ENCODE measurements at regions not wholly inside any gene's neighbourhood (a gene's known extent, or its start where the extent isn't known, plus 50 kb on each side); places are given as distances from the start of the nearest gene placed in this dataset.

DNA sequence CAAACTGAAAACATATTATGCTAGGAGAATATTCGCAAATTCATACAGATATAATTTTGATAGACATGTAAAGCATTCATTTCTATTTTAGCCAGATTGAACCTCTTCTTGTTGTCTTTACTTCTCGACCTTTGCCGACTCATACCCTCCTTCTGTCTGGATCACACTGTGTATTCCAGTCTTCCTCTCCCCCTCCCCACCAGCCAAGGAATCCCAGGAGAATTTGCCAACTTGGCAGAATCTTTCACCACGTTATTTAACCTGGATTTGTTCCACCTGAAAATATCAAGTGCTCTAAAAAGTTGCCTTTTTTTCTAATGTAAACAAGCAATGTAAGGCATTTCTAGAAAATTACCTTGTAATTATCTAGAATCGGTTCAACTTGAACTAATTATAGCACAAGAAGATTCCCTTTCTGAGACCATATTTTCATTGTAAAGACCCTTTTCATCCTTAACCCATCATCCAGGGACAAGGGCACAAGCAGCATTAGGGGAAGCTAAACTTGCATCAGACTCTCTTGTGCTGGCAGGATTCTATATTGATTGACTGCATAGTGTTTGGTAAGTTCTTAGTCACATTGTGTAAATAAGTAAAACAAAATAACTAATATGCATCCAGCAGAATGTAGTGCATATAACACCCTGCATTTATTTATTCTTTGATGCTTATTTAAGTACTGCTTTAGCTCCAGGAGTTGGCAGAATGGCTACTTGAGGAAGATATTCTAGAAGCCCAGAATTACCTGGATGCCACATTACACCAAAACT lies 1328.7 kb upstream of the NXPH2 start:
- DNase-seq, result no peak
- no peaks in the 10 kb centered on the region for H3K27me3 Mint-ChIP-seq (ENCODE audit: unreplicated experiment)
- TF ChIP-seq, protein P1, sequence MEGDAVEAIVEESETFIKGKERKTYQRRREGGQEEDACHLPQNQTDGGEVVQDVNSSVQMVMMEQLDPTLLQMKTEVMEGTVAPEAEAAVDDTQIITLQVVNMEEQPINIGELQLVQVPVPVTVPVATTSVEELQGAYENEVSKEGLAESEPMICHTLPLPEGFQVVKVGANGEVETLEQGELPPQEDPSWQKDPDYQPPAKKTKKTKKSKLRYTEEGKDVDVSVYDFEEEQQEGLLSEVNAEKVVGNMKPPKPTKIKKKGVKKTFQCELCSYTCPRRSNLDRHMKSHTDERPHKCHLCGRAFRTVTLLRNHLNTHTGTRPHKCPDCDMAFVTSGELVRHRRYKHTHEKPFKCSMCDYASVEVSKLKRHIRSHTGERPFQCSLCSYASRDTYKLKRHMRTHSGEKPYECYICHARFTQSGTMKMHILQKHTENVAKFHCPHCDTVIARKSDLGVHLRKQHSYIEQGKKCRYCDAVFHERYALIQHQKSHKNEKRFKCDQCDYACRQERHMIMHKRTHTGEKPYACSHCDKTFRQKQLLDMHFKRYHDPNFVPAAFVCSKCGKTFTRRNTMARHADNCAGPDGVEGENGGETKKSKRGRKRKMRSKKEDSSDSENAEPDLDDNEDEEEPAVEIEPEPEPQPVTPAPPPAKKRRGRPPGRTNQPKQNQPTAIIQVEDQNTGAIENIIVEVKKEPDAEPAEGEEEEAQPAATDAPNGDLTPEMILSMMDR (IDR thresholded peaks at IDR 0.05; ENCODE audit: partially characterized antibody, unreplicated experiment), result no peak
- H3K4me3 Mint-ChIP-seq (ENCODE audit: unreplicated experiment), result no peak overlapping the region
- no peak overlapping the region for H3K27ac Mint-ChIP-seq (ENCODE audit: unreplicated experiment)
- no peaks in the 10 kb centered on the region for H3K36me3 Mint-ChIP-seq (ENCODE audit: unreplicated experiment)
- H3K4me1 Mint-ChIP-seq (ENCODE audit: low read depth, unreplicated experiment), result no peaks in the 10 kb centered on the region
- H3K9me3 Mint-ChIP-seq (ENCODE audit: unreplicated experiment), result no peaks in the 10 kb centered on the region

DNA sequence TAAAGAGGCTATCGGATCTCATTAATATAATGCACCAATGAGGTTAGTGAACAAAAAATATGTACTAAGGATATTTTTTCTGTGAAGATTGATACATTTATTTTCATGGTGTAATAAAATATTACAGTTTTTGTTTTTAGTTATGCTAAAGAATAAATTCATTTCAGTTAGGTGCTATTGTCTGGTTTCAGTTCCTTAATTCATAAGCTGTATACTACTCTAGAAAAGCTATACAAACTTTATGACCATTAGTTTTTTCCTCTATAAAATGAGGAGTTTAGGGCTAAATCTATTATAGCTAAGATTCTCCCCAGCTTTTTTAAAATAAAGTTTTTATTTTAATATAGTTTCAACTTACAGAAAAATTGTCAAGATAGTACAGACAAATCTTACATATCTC lies 1311.7 kb upstream of the NXPH2 start:
- no peak overlapping the region for H3K27ac Mint-ChIP-seq (ENCODE audit: unreplicated experiment)
- no peaks in the 10 kb centered on the region for H3K27me3 Mint-ChIP-seq (ENCODE audit: unreplicated experiment)
- TF ChIP-seq, protein P1 (IDR thresholded peaks at IDR 0.05; ENCODE audit: partially characterized antibody, unreplicated experiment), result no peak
- DNase-seq, result no peak
- H3K36me3 Mint-ChIP-seq (ENCODE audit: unreplicated experiment), result no peaks in the 10 kb centered on the region
- H3K4me1 Mint-ChIP-seq (ENCODE audit: low read depth, unreplicated experiment), result peaks cover 11% of the 10 kb centered on the region
- H3K9me3 Mint-ChIP-seq (ENCODE audit: unreplicated experiment), result no peaks in the 10 kb centered on the region
- H3K4me3 Mint-ChIP-seq (ENCODE audit: unreplicated experiment), result no peak overlapping the region

DNA sequence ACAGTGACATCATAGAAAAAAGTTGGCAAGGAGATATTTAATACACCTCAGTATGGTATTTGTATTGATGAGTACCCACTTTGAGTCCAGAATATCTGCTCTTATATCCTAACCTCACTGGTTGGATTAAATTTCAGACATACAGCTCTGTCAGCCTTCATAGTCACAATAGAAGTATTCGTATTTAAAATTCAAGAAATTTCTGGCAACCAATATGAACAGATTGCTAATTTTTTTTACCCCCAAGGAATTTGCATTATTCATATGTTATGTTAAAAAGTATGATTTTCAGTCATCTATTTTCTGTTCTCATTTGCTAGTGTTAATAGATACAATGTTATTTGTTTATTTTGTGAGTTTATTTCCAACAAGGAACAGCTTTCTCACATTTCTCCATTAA lies 1306.8 kb upstream of the NXPH2 start:
- Mint-ChIP-seq H3K4me1 (ENCODE audit: low read depth, unreplicated experiment) (peaks cover 6% of the 10 kb centered on the region), H3K27me3 (ENCODE audit: unreplicated experiment) (peaks cover 2% of the 10 kb centered on the region), H3K4me3 (ENCODE audit: unreplicated experiment) (no peak overlapping the region), H3K9me3 (ENCODE audit: unreplicated experiment) (no peaks in the 10 kb centered on the region), H3K27ac (ENCODE audit: unreplicated experiment) (no peak overlapping the region), H3K36me3 (ENCODE audit: unreplicated experiment) (no peaks in the 10 kb centered on the region)
- TF ChIP-seq, protein P1 (IDR thresholded peaks at IDR 0.05; ENCODE audit: partially characterized antibody, unreplicated experiment), result no peak
- DNase-seq, result no peak

DNA sequence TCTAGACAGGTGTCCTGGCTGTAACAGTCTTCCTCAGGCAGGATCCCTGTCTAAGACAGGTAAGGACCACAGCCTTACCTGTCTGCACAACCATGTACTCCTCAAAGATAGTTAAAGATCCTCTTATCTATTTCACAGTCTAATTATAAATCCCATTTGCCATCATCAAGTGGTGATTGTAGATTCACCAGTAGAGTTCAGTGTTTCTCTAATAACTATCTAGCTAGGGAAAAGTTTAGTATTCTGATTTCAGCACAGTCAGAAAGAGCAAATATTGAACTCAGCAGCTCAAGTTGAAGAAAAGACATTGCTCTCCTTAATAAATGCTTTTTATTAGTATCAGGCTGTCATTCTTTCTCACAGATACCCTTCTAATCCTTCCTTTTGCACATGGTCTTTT lies 1305.5 kb upstream of the NXPH2 start:
- peaks cover 2% of the 10 kb centered on the region for H3K27me3 Mint-ChIP-seq (ENCODE audit: unreplicated experiment)
- H3K4me1 Mint-ChIP-seq (ENCODE audit: low read depth, unreplicated experiment), result peaks cover 6% of the 10 kb centered on the region
- no peak for DNase-seq
- H3K9me3 Mint-ChIP-seq (ENCODE audit: unreplicated experiment), result no peaks in the 10 kb centered on the region
- no peak overlapping the region for H3K27ac Mint-ChIP-seq (ENCODE audit: unreplicated experiment)
- no peaks in the 10 kb centered on the region for H3K36me3 Mint-ChIP-seq (ENCODE audit: unreplicated experiment)
- TF ChIP-seq, protein P1 (IDR thresholded peaks at IDR 0.05; ENCODE audit: partially characterized antibody, unreplicated experiment), result no peak
- H3K4me3 Mint-ChIP-seq (ENCODE audit: unreplicated experiment), result no peak overlapping the region

DNA sequence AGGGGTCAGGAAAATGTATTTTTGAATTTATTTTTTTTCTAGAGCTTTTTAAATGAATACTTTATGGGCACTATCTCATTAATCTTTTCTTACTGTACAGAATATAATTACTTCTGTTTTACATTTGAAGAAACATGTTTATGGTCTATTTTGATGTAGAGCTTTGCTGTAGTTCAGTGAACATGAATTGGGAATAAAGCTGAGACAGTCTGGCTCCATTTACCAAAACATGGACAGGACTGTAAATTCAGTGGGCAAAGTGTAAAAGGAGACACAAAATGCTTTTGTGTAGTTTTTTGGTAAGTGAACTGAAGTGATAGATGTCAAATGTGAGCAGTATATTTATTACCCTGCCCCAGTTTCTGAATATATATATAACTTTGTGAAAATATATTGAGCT lies 1298.8 kb upstream of the NXPH2 start:
- H3K36me3 Mint-ChIP-seq (ENCODE audit: unreplicated experiment), result peaks cover 7% of the 10 kb centered on the region
- H3K4me1 Mint-ChIP-seq (ENCODE audit: low read depth, unreplicated experiment), result no peaks in the 10 kb centered on the region
- peaks cover 4% of the 10 kb centered on the region for H3K9me3 Mint-ChIP-seq (ENCODE audit: unreplicated experiment)
- no peak overlapping the region for H3K4me3 Mint-ChIP-seq (ENCODE audit: unreplicated experiment)
- TF ChIP-seq, protein P1 (IDR thresholded peaks at IDR 0.05; ENCODE audit: partially characterized antibody, unreplicated experiment), result no peak
- peaks cover 2% of the 10 kb centered on the region for H3K27me3 Mint-ChIP-seq (ENCODE audit: unreplicated experiment)
- no peak overlapping the region for H3K27ac Mint-ChIP-seq (ENCODE audit: unreplicated experiment)
- DNase-seq, result no peak

Measured in glutamatergic neuron (in vitro differentiated cells).